ENCODE measurements at regions not wholly inside any gene's neighbourhood (a gene's known extent, or its start where the extent isn't known, plus 50 kb on each side); places are given as distances from the start of the nearest gene placed in this dataset.

- no peak for DNase-seq
These were observed 59.4 kb upstream of the ASIC2 start for GRCh38 chr17:33352526-33352925.

GRCh38 chr17:33356266-33356665 lies 63.2 kb upstream of the ASIC2 start:
- DNase-seq: no peak

GRCh38 chr17:33363475-33363874 lies 70.4 kb upstream of the ASIC2 start:
- DNase-seq: no peak

- DNase-seq: no peak
These were observed 73.9 kb upstream of the ASIC2 start for GRCh38 chr17:33366960-33367359.

GRCh38 chr17:33369149-33369548 lies 76.1 kb upstream of the ASIC2 start:
- no peak for DNase-seq

GRCh38 chr17:33369876-33370275 lies 76.8 kb upstream of the ASIC2 start:
- DNase-seq: no peak

GRCh38 chr17:33370401-33370800 lies 77.3 kb upstream of the ASIC2 start:
- no peak for DNase-seq

GRCh38 chr17:33371377-33371776 lies 78.3 kb upstream of the ASIC2 start:
- no peak for DNase-seq

GRCh38 chr17:33373273-33373672 lies 80.2 kb upstream of the ASIC2 start:
- no peak for DNase-seq

GRCh38 chr17:33375103-33375502 lies 82.0 kb upstream of the ASIC2 start:
- no peak for DNase-seq

- no peak for DNase-seq
These were observed 82.7 kb upstream of the ASIC2 start for GRCh38 chr17:33375783-33376182.

- no peak for DNase-seq
These were observed 84.9 kb upstream of the ASIC2 start for GRCh38 chr17:33377837-33378595.

GRCh38 chr17:33381201-33381600 lies 88.1 kb upstream of the ASIC2 start:
- DNase-seq: no peak

- no peak for DNase-seq
These were observed 90.5 kb upstream of the ASIC2 start for GRCh38 chr17:33383488-33384023.

GRCh38 chr17:33385133-33385532 lies 92.0 kb upstream of the ASIC2 start:
- DNase-seq: no peak

GRCh38 chr17:33385713-33386112 lies 92.6 kb upstream of the ASIC2 start:
- no peak for DNase-seq

- no peak for DNase-seq
These were observed 94.3 kb upstream of the ASIC2 start for GRCh38 chr17:33387406-33387805.

GRCh38 chr17:33389504-33390135 lies 96.5 kb upstream of the ASIC2 start:
- no peak for DNase-seq

GRCh38 chr17:33390479-33391176 lies 97.5 kb upstream of the ASIC2 start:
- no peak for DNase-seq

- DNase-seq: no peak
These were observed 103.7 kb upstream of the ASIC2 start for GRCh38 chr17:33396818-33397217.

GRCh38 chr17:33398386-33398785 lies 105.3 kb upstream of the ASIC2 start:
- no peak for DNase-seq

- DNase-seq: no peak
These were observed 108.2 kb upstream of the ASIC2 start for GRCh38 chr17:33401249-33401648.

- DNase-seq: no peak
These were observed 110.1 kb upstream of the ASIC2 start for GRCh38 chr17:33403194-33403593.

Data from activated T-cell treated with anti-CD3 and anti-CD28 coated beads, Interleukin-2, amount 50 U/mL, for 1 hour (primary cell).